Loucy (cell line): ENCODE measurements at regions not wholly inside any gene's neighbourhood (a gene's known extent, or its start where the extent isn't known, plus 50 kb on each side); places are given as distances from the start of the nearest gene placed in this dataset.

ENCODE experiments used
- H2AFZ ChIP-seq: fragments of 200-600 bp; sonication (generic); 2 replicates; pipeline ENCODE4 v1.6.0; 2016; ENCODE audit warnings: antibody characterized with exemption, mild to moderate bottlenecking, low read length, moderate library complexity
- H3F3A ChIP-seq: fragments of 200-600 bp; 2 replicates; pipeline ENCODE4 v1.6.0; 2016; ENCODE audit warnings: antibody characterized with exemption, low read depth, mild to moderate bottlenecking
- H3K27me3 ChIP-seq: fragments of 200-600 bp; sonication (generic); 2 replicates; pipeline ENCODE4 v1.6.1; 2014; ENCODE audit warnings: low read length, mild to moderate bottlenecking; ENCODE audit not compliant: insufficient read depth, poor library complexity, severe bottlenecking
- H3K36me3 ChIP-seq: fragments of 200-600 bp; sonication (generic); 2 replicates; pipeline ENCODE4 v1.6.1; 2016; ENCODE audit warnings: low read length; ENCODE audit not compliant: insufficient read depth
- H3K4me1 ChIP-seq: fragments of 200-600 bp; sonication (generic); 2 replicates; pipeline ENCODE4 v1.5.1; 2014; ENCODE audit warnings: low read length, mild to moderate bottlenecking; ENCODE audit not compliant: insufficient read depth, poor library complexity, severe bottlenecking
- H3K4me2 ChIP-seq: fragments of 200-600 bp; sonication (generic); 2 replicates; pipeline ENCODE4 v1.6.0; 2014; ENCODE audit warnings: antibody characterized with exemption, low read length, low read depth, mild to moderate bottlenecking; ENCODE audit not compliant: poor library complexity, severe bottlenecking
- H3K4me3 ChIP-seq: fragments of 200-600 bp; sonication (generic); 2 replicates; pipeline ENCODE4 v1.5.1; 2014; ENCODE audit warnings: low read length, mild to moderate bottlenecking, mixed read lengths; ENCODE audit not compliant: poor library complexity, severe bottlenecking
- H3K79me2 ChIP-seq: fragments of 200-600 bp; sonication (generic); 2 replicates; pipeline ENCODE4 v1.6.1; 2014; ENCODE audit warnings: low read length; ENCODE audit not compliant: insufficient read depth
- H3K9ac ChIP-seq: fragments of 200-600 bp; sonication (generic); 2 replicates; pipeline ENCODE4 v1.6.0; 2014; ENCODE audit warnings: mild to moderate bottlenecking, low read depth, low read length, moderate library complexity; ENCODE audit not compliant: poor library complexity, severe bottlenecking
- H3K9me2 ChIP-seq: fragments of 200-600 bp; sonication (generic); replicated peaks from 2 replicates; pipeline ENCODE4 v1.6.1; 2016; ENCODE audit warnings: low read depth, low read length, mixed read lengths
- H3K9me3 ChIP-seq: fragments of 200-600 bp; sonication (generic); 2 replicates; pipeline ENCODE4 v1.6.1; 2014; ENCODE audit warnings: mild to moderate bottlenecking, antibody characterized with exemption, low read length, low read depth; ENCODE audit not compliant: insufficient read depth
- H4K20me1 ChIP-seq: fragments of 200-600 bp; sonication (generic); 2 replicates; pipeline ENCODE4 v1.6.0; 2014; ENCODE audit warnings: antibody characterized with exemption, low read length, mild to moderate bottlenecking; ENCODE audit not compliant: insufficient read depth, poor library complexity, severe bottlenecking
- EZH2phosphoT487 ChIP-seq: fragments of 200-600 bp; IDR thresholded peaks from 2 replicates; pipeline ENCODE4 v1.6.1; 2018; ENCODE audit warnings: antibody characterized with exemption, mild to moderate bottlenecking, moderate library complexity, borderline replicate concordance
- TF ChIP-seq, protein P1 (sequence below): fragments of 200-600 bp; sonication (generic); conservative IDR thresholded peaks from 2 replicates; pipeline ENCODE4 v1.5.1; 2014; ENCODE audit warnings: mild to moderate bottlenecking, antibody characterized with exemption, low read length

DNA sequence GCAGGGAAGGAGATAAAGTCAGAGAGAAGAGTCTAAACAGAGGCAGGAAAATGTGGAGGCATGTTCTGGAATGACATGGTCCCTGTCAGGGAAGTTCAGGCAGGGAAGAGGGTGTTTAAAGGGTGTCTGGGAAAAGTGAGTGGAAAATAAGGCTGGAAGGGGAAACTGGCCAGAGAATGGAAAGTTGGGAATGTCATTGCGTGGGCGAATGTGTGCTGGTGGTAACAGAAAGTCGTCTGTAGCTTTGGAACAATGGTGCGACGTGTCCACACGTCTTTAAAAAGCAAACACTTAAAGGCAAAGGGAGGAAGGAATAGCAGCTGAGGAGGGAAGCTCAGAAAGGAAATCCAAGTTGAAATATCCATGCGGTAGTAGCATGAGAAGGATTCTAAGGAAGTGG lies 469.5 kb upstream of the SALL3 start:
- TF ChIP-seq, protein P1, sequence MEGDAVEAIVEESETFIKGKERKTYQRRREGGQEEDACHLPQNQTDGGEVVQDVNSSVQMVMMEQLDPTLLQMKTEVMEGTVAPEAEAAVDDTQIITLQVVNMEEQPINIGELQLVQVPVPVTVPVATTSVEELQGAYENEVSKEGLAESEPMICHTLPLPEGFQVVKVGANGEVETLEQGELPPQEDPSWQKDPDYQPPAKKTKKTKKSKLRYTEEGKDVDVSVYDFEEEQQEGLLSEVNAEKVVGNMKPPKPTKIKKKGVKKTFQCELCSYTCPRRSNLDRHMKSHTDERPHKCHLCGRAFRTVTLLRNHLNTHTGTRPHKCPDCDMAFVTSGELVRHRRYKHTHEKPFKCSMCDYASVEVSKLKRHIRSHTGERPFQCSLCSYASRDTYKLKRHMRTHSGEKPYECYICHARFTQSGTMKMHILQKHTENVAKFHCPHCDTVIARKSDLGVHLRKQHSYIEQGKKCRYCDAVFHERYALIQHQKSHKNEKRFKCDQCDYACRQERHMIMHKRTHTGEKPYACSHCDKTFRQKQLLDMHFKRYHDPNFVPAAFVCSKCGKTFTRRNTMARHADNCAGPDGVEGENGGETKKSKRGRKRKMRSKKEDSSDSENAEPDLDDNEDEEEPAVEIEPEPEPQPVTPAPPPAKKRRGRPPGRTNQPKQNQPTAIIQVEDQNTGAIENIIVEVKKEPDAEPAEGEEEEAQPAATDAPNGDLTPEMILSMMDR: no peak
- TF ChIP-seq EZH2phosphoT487: no peak
- H3K9me3 ChIP-seq: peaks cover 6% of the 10 kb centered on the region; the same call in 1 of the 2 replicates
- no peaks in the 10 kb centered on the region for H3K9me2 ChIP-seq
- no peaks in the 10 kb centered on the region for H3K79me2 ChIP-seq
- no peaks in the 10 kb centered on the region for H3K36me3 ChIP-seq
- H3K9ac ChIP-seq: no peak overlapping the region
- no peaks in the 10 kb centered on the region for H3K4me1 ChIP-seq
- no peak overlapping the region for H3K4me3 ChIP-seq
- no peak overlapping the region for H3K4me2 ChIP-seq
- no peak overlapping the region for H2AFZ ChIP-seq
- no peaks in the 10 kb centered on the region for H3F3A ChIP-seq
- H4K20me1 ChIP-seq: no peaks in the 10 kb centered on the region
- no peaks in the 10 kb centered on the region for H3K27me3 ChIP-seq

DNA sequence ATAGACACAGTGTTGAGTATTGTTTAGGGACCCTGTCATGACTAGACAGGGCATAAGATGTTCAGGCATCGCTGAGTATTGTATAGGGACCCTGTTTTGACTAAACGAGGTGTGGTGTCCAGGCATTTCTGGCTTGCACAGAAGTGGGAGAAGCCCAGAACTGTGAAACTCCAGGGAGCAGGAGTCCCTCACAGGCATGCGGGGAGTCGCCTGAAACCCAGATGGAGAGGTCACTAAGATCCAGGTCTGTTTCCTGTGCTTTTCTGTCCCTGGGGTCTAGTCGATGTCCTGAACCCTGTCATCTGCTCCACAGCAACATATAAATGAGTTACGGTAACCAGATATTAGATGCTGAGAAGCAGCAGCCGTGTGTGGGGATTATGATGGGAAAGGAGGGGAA lies 469.0 kb upstream of the SALL3 start:
- Histone ChIP-seq H4K20me1 (no peaks in the 10 kb centered on the region), H2AFZ (no peak overlapping the region), H3K4me1 (no peaks in the 10 kb centered on the region), H3K9me2 (no peaks in the 10 kb centered on the region), H3K36me3 (no peaks in the 10 kb centered on the region), H3K9ac (no peak overlapping the region), H3K4me3 (no peak overlapping the region), H3K9me3 (peaks cover 6% of the 10 kb centered on the region; the same call in 1 of the 2 replicates), H3K27me3 (no peaks in the 10 kb centered on the region), H3K4me2 (no peak overlapping the region), H3F3A (no peaks in the 10 kb centered on the region), H3K79me2 (no peaks in the 10 kb centered on the region)
- TF ChIP-seq, protein P1: no peak
- no peak for TF ChIP-seq EZH2phosphoT487

DNA sequence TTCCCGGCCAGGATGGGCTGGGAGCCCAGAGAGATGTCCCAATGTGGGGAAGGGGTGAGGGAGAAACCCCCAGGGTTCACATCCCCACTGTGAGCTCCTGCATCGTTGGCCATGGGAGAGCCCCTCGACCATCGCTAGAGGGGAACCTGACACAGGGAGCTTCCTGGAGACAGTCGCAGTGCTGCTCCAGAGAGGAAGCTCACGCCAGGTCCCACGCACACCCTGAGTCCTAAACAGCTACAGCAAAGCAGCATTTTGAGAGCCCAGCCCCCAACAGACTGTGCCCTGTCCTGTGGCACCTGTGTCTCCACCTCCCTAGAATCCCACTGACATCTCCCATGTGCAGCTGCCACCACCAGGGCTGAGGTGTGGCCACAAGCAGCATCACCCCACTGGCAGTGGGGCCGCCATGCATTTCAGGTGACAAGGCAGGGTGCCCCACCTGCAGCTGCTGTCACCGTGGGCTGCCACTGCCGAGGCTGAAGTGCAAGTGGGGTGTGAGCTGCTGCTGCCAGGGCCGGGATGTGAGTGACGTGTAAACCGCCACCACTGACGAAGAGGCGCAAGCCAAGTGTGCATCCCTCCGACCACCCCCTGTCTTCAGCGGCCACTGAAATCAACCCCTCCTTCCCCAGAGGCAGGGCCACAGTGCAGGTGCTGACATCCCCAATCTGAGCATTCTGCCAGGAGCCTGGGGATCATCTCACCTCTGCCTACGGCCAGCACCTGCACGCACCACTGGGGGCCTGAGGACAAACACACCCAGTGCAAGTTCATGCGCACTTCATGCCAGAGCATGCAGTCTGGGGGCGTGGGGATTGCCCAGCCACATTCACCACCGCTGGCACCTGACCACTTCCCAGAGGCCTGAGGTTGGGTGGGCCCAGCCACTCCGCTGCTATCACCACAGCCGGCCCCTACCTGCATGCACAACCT lies 467.7 kb upstream of the SALL3 start:
- no peaks in the 10 kb centered on the region for H3K79me2 ChIP-seq

More for the DNA sequence above, 467.7 kb upstream of the SALL3 start:
- no peaks in the 10 kb centered on the region for H4K20me1 ChIP-seq
- H3K27me3 ChIP-seq: no peaks in the 10 kb centered on the region
- no peak for TF ChIP-seq EZH2phosphoT487
- TF ChIP-seq, protein P1: no peak
- H3K36me3 ChIP-seq: no peaks in the 10 kb centered on the region
- no peaks in the 10 kb centered on the region for H3K4me1 ChIP-seq
- no peaks in the 10 kb centered on the region for H3F3A ChIP-seq
- H3K9me3 ChIP-seq: peaks cover 6% of the 10 kb centered on the region; the same call in 1 of the 2 replicates
- no peak overlapping the region for H3K9ac ChIP-seq
- no peak overlapping the region for H3K4me2 ChIP-seq
- H2AFZ ChIP-seq: no peak overlapping the region
- no peaks in the 10 kb centered on the region for H3K9me2 ChIP-seq
- H3K4me3 ChIP-seq: no peak overlapping the region
